Choroid plexus epithelial cell (primary cell): ENCODE measurements at regions not wholly inside any gene's neighbourhood (a gene's known extent, or its start where the extent isn't known, plus 50 kb on each side); places are given as distances from the start of the nearest gene placed in this dataset.

Source experiments
- DNase-seq: peaks from one replicate; pipeline ENCODE4 v3.0.0-alpha.2; 2010; ENCODE audit warnings: low read depth
- H3K4me3 ChIP-seq: 2 replicates; pipeline ENCODE4 v1.5.1; 2011; ENCODE audit warnings: low read depth, mild to moderate bottlenecking, control low read depth, low read length, moderate library complexity
- TF ChIP-seq, protein P1 (sequence below): conservative IDR thresholded peaks from 2 replicates; pipeline ENCODE4 v1.5.1; 2011; ENCODE audit warnings: low read depth, mild to moderate bottlenecking, control low read depth, inconsistent platforms, low read length, moderate library complexity

DNA sequence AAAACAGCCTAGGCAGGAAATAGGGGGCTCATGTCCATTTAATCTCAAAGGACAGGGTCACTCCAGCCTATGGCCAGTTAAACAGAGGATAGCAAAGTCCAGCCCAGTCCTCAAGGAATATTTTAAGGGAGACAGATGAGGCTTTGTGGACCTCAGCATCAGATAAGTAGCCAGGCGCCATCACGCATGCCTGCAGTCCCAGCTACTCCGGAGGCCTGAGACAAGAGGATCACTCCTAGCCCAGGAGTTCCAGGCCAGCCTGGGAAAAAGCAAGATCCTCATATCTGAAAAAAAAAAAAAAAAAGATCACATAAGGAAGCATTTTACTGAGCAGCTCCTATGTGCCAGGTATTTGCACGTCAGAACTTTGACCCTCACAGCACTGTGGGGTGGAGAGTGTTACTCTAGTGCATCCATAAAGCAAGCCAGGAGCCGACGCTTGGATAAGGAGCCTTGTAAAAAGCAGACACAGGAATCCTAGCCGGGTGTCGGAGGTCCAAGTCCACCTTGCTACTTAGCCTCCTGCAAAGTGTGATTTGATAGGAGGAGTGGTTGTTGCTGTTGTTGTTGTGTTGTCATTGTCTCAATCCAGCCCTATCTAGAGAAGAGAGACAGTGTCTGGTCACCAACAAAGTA, 61.8 kb upstream of the DOCK1 start:
- TF ChIP-seq, protein P1, sequence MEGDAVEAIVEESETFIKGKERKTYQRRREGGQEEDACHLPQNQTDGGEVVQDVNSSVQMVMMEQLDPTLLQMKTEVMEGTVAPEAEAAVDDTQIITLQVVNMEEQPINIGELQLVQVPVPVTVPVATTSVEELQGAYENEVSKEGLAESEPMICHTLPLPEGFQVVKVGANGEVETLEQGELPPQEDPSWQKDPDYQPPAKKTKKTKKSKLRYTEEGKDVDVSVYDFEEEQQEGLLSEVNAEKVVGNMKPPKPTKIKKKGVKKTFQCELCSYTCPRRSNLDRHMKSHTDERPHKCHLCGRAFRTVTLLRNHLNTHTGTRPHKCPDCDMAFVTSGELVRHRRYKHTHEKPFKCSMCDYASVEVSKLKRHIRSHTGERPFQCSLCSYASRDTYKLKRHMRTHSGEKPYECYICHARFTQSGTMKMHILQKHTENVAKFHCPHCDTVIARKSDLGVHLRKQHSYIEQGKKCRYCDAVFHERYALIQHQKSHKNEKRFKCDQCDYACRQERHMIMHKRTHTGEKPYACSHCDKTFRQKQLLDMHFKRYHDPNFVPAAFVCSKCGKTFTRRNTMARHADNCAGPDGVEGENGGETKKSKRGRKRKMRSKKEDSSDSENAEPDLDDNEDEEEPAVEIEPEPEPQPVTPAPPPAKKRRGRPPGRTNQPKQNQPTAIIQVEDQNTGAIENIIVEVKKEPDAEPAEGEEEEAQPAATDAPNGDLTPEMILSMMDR = no peak
- no peak for DNase-seq
- no peak overlapping the region for H3K4me3 ChIP-seq

DNA sequence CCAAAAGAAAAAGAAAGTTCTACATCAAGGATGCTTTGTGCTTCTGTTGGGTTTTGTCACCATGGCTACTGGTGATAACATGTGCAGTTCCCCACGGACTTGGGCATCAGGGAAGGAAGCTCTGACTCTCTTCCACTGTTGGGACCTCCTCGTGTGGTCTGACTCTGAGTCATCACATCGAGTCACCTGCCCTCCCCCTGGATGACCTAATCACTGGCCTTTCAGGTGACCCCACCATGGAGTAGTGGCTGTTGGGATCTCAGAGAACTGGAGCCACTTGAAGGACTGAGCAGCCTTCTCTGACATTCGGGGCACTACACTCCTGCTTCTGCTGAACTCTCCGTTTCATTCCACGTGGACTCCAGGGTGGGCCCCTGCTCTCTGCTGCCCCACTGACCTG, 60.8 kb upstream of the DOCK1 start:
- DNase-seq = peak; percentile 21
- no peak overlapping the region for H3K4me3 ChIP-seq
- TF ChIP-seq, protein P1 = no peak

DNA sequence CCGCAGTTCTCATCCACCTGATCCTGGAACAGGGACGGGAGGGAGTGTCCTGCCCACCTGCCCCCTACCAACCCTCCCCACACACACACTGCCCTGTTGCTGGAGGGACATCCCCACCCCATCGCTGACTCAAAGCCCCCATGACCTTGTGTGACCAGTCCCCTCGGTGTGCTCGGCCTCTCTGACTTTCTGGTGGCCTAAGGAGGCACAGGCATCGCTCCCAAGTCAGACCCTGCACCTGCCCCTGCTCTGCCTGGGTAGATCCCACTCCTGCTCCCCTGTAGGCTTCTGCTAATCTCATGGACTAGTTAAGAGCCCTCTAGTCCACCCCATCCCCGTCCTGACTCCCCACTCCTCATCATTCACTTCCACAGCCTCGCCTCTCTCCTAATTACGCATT, 58.8 kb upstream of the DOCK1 start:
- no peak overlapping the region for H3K4me3 ChIP-seq
- no peak for DNase-seq
- TF ChIP-seq, protein P1 = no peak

DNA sequence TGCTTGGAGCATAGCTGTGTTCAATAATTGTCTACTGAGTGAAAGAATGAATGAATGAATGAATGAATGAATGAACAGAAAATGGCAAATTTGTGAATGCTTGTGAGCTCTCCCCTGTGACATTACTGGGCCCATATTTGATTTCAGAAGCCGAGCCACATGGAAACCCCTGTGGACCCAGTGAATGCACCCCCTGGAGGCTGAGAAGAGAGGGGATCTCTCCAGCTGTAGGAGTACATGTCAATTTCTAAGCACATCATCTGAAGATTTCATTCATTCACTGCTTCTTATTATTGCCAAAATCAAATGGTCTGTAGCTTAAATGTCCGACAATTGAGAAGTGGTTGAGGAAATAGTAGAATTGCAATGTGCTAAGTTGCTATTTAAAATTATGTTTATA, 58.3 kb upstream of the DOCK1 start:
- no peak for DNase-seq
- TF ChIP-seq, protein P1 = peak; percentile 33
- H3K4me3 ChIP-seq = no peak overlapping the region

DNA sequence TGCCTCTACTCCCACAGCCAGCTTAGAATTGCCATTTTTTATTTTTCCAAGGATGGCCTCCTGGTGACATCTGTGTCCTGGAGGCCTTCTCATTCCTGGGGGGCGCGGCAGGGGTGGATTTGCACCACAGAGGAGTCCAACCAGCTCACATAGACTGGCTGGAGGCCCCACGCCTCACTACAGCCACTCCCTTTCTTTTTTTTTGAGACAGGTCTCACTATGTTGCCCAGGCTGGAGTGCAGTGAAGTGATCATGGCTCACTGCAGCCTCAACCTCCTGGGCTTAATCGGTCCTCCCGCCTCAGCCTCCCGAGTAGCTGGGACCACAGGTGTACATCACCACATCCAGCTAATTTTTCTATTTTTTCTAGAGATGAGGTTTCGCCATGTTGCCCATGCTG, 57.6 kb upstream of the DOCK1 start:
- TF ChIP-seq, protein P1 = no peak
- no peak overlapping the region for H3K4me3 ChIP-seq
- no peak for DNase-seq

DNA sequence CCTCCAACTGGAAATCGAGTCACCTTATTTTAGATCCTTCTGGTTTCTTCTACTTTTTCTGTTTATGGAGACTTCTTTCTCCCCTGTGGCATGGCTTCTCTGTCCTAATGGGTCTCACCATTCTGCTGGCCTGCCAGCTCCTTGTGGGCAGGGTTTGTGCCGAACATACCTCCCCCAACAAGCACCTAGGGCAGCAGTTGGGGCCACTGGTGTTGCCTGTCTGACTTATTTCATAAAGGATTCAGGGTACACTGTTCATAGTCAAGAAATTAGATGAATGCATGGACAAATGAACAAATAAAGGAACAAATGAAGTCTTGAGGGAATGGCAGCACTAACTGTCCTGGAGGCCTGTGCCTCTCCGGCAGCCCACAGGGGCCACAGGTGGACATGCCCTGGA, 55.6 kb upstream of the DOCK1 start:
- no peak overlapping the region for H3K4me3 ChIP-seq
- TF ChIP-seq, protein P1 = no peak
- no peak for DNase-seq

DNA sequence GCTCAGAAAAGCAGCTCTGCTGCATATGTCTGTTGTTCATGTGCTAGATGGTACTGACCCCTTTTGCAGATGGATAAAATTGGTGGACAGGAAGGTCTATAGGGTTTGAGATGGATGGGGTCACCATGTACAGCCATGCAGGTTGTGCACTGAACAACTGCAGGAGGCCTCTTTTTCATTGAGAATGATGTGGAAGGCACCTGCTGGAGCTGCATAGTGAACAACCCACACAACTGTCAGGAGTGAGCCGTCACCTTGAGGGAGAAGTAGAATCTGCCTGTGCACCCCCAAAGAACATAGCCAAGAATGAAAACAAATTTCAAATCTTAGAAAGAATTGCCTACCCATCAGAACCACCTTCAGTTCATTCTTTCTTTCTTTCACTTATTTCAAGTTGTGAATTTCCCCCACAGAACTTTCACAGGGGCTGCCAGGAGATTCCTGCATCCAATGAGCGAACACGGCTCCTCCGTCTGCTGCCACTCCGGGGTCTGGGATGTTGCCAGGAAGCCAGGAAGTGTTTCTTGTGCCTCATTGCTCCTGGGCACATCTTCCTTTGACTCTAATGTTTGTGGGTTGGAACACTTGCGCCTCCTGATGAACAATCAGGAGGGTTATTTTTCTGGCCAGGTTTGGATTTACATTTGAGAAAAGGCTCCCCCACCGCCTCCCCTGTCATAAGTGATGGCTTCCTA, 53.7 kb upstream of the DOCK1 start:
- TF ChIP-seq, protein P1 = no peak
- H3K4me3 ChIP-seq = no peak overlapping the region
- no peak for DNase-seq
